Panc1 (cell line): ENCODE measurements at regions not wholly inside any gene's neighbourhood (a gene's known extent, or its start where the extent isn't known, plus 50 kb on each side); places are given as distances from the start of the nearest gene placed in this dataset.

ENCODE experiments used
- ATAC-seq: fragments of 200-7000 bp; cut with Tn5 transposase; 2 replicates; pipeline ENCODE4 v1.9.1; 2020; ENCODE audit warnings: mild to moderate bottlenecking, moderate library complexity
- BruUV-seq: library from RNA; stranded (reverse); fragments of 400-500 nt; replicated peaks from 2 replicates; lab custom pipeline; 2021; lab: Mats Ljungman, UMichigan
- CTCF ChIA-PET: fragments of 300-600 bp; sonication (Branson Sonifier 250); formaldehyde crosslinking; loops from one replicate; lab custom pipeline; 2022; ENCODE audit warnings: antibody characterized with exemption; lab: Charles Lee
- POLR2A ChIA-PET: fragments of 300-600 bp; sonication (Branson Sonifier 250); formaldehyde crosslinking; loops from one replicate; lab custom pipeline; 2022; ENCODE audit warnings: antibody characterized with exemption; lab: Charles Lee
- DNase-seq: peaks from one replicate; pipeline ENCODE4 v3.0.0-alpha.2; 2010; ENCODE audit warnings: low read depth, low spot score
- H3K27ac ChIP-seq: 2 replicates; pipeline ENCODE4 v1.5.1; 2011; ENCODE audit warnings: mild to moderate bottlenecking, low read length, inconsistent platforms
- H3K27me3 ChIP-seq: fragments of 200-500 bp; sonication (Bioruptor generic); 2 replicates; pipeline ENCODE4 v1.6.0; 2014; ENCODE audit warnings: low read length, inconsistent platforms; ENCODE audit not compliant: control insufficient read depth, insufficient read depth
- H3K36me3 ChIP-seq: fragments of 200-500 bp; sonication (Bioruptor generic); 2 replicates; pipeline ENCODE4 v1.5.1; 2014; ENCODE audit warnings: inconsistent platforms, mild to moderate bottlenecking, low read length, moderate library complexity; ENCODE audit not compliant: control insufficient read depth, insufficient read depth
- H3K4me1 ChIP-seq: 2 replicates; pipeline ENCODE4 v1.5.1; 2011; ENCODE audit warnings: inconsistent platforms, mild to moderate bottlenecking, low read length, moderate library complexity; ENCODE audit not compliant: control insufficient read depth, insufficient read depth
- H3K4me3 ChIP-seq, 2 experiments: 2 replicates each; pipeline ENCODE4 v1.5.1; 2011 to 2012; ENCODE audit warnings: low read depth in 2 of 2, low read length in 2 of 2, mild to moderate bottlenecking in 2 of 2, inconsistent platforms in 1 of 2, moderate library complexity in 1 of 2
- H3K9me3 ChIP-seq: fragments of 200-500 bp; sonication (Bioruptor generic); 2 replicates; pipeline ENCODE4 v1.5.1; 2014; ENCODE audit warnings: low read depth, mild to moderate bottlenecking, inconsistent platforms, low read length, moderate library complexity; ENCODE audit not compliant: control insufficient read depth, insufficient read depth
- SIN3A ChIP-seq: IDR thresholded peaks from 2 replicates; pipeline ENCODE4 v1.6.1; 2012; ENCODE audit warnings: low read depth, mild to moderate bottlenecking, low read length, moderate library complexity, borderline replicate concordance; ENCODE audit not compliant: insufficient read depth
- TCF7L2 ChIP-seq: IDR thresholded peaks from 2 replicates; pipeline ENCODE4 v1.6.1; 2011; ENCODE audit warnings: mild to moderate bottlenecking, low read depth, low read length, inconsistent platforms
- in situ Hi-C: cut with HindIII; loops from 2 replicates; pipeline ENCODE4 v1.10.0; 2016; ENCODE audit warnings: low sequenced_read_pairs, low pct_unique_long_range_greater_than_20kb
- intact Hi-C: fragments of 100-400 bp; cut with micrococcal nuclease; formaldehyde crosslinking; loops from one replicate; pipeline ENCODE4 v1.10.0; 2022; ENCODE audit not compliant: unreplicated experiment
- TF ChIP-seq, protein P1 (sequence below): fragments of 450-650 bp; IDR thresholded peaks from 2 replicates; pipeline ENCODE4 v1.5.1; 2017; ENCODE audit warnings: mild to moderate bottlenecking
- TF ChIP-seq, protein P2 (sequence below), 2 experiments: IDR thresholded peaks; 2 replicates each; pipeline ENCODE4 v1.6.1; 2011 to 2012; ENCODE audit warnings: low read depth in 2 of 2, control low read depth in 1 of 2, low read length in 1 of 2, mild to moderate bottlenecking in 1 of 2, moderate library complexity in 1 of 2; ENCODE audit not compliant: insufficient read depth in 1 of 2

DNA sequence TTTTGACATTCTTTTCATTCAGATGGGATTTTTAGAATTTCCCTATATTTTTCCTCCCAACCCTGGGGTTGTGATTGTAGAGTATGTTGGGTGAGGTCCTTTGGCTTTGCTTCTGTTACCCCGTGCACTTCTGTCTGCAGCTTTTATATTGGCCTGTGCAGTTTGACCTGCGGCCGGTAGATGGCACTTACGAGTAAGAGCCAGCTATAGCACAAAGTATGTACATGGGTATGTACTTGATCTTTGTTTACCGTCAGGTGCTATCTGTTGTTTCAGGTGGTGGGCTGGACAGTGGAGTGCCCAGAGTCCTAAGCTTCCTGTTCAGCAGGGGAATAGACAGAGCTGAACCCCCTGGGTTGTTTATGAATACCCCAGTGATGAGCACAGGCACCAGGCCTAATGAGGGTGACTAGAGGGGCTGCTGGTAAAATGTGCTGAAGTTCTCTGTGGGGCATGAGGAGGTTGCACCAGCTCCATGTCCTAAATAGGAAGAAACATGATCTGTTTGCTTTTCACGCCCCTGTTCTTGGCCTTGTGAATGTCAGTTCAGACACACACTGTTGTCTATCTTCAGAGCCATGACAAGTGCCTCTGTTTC is 58.9 kb upstream of the THUMPD2 start:
- H3K9me3 ChIP-seq: peaks cover 11% of the 10 kb centered on the region; the same call in 1 of the 2 replicates
- DNase-seq (peak; percentile 28), ATAC-seq (peak; percentile 84)
- BruUV-seq: no TSS peak
- ChIA-PET POLR2A (no interaction called here), CTCF (interaction anchor here (0.5 to 1.5 kb wide), 2 partner anchors 17 to 152 kb away, joined by 3 read pairs; no protein-coding TSS in a partner anchor)
- no peaks in the 10 kb centered on the region for H3K36me3 ChIP-seq
- intact Hi-C loops: no loop called here
- H3K27me3 ChIP-seq: no peaks in the 10 kb centered on the region
- no peaks in the 10 kb centered on the region for H3K4me1 ChIP-seq
- in situ Hi-C loops: no loop called here
- TF ChIP-seq, protein P1, sequence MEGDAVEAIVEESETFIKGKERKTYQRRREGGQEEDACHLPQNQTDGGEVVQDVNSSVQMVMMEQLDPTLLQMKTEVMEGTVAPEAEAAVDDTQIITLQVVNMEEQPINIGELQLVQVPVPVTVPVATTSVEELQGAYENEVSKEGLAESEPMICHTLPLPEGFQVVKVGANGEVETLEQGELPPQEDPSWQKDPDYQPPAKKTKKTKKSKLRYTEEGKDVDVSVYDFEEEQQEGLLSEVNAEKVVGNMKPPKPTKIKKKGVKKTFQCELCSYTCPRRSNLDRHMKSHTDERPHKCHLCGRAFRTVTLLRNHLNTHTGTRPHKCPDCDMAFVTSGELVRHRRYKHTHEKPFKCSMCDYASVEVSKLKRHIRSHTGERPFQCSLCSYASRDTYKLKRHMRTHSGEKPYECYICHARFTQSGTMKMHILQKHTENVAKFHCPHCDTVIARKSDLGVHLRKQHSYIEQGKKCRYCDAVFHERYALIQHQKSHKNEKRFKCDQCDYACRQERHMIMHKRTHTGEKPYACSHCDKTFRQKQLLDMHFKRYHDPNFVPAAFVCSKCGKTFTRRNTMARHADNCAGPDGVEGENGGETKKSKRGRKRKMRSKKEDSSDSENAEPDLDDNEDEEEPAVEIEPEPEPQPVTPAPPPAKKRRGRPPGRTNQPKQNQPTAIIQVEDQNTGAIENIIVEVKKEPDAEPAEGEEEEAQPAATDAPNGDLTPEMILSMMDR: peak; percentile 92
- TF ChIP-seq TCF7L2: no peak
- H3K4me3 ChIP-seq: no peak overlapping the region
- H3K27ac ChIP-seq: no peak overlapping the region

DNA sequence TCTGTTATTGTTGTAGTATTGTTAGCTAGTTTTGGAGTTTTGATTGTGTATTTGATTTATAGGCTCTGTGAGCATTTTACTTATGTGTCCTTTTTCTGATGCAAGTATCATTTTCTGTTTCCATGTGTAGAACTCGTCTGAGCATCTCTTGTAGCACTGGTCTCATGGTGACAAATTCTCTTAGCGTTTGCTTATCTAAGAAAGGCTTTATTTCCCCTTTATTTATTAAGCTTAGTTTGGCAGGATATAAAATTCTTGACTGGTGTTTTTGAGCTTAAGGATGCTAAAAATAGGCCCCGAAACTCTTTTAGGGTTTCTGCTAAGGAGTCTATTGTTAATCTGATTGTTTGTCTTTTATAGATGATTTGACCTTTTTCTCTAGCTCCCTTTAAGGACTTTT is 57.6 kb upstream of the THUMPD2 start:
- Histone ChIP-seq H3K36me3 (no peaks in the 10 kb centered on the region), H3K9me3 (peaks cover 11% of the 10 kb centered on the region; the same call in 1 of the 2 replicates), H3K4me3 (no peak overlapping the region), H3K4me1 (no peaks in the 10 kb centered on the region), H3K27me3 (no peaks in the 10 kb centered on the region), H3K27ac (no peak overlapping the region)
- intact Hi-C loops (no loop called here), in situ Hi-C loops (no loop called here)
- no TSS peak for BruUV-seq
- ChIA-PET POLR2A (no interaction called here), CTCF (interaction anchor here (0.7 kb wide), 1 partner anchor 9 kb away, joined by 4 read pairs; no protein-coding TSS in a partner anchor)
- TF ChIP-seq, protein P2, sequence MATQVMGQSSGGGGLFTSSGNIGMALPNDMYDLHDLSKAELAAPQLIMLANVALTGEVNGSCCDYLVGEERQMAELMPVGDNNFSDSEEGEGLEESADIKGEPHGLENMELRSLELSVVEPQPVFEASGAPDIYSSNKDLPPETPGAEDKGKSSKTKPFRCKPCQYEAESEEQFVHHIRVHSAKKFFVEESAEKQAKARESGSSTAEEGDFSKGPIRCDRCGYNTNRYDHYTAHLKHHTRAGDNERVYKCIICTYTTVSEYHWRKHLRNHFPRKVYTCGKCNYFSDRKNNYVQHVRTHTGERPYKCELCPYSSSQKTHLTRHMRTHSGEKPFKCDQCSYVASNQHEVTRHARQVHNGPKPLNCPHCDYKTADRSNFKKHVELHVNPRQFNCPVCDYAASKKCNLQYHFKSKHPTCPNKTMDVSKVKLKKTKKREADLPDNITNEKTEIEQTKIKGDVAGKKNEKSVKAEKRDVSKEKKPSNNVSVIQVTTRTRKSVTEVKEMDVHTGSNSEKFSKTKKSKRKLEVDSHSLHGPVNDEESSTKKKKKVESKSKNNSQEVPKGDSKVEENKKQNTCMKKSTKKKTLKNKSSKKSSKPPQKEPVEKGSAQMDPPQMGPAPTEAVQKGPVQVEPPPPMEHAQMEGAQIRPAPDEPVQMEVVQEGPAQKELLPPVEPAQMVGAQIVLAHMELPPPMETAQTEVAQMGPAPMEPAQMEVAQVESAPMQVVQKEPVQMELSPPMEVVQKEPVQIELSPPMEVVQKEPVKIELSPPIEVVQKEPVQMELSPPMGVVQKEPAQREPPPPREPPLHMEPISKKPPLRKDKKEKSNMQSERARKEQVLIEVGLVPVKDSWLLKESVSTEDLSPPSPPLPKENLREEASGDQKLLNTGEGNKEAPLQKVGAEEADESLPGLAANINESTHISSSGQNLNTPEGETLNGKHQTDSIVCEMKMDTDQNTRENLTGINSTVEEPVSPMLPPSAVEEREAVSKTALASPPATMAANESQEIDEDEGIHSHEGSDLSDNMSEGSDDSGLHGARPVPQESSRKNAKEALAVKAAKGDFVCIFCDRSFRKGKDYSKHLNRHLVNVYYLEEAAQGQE (IDR thresholded peaks at IDR 0.05; ENCODE audit: insufficient read depth in 1 of 2, low read depth in 2 of 2, low read length in 1 of 2): no peak
- TF ChIP-seq SIN3A: no peak
- TF ChIP-seq, protein P1: no peak
- no peak for TF ChIP-seq TCF7L2
- no peak for ATAC-seq
- DNase-seq: no peak
